Esophagus squamous epithelium (tissue), 4 donors: ENCODE measurements at regions not wholly inside any gene's neighbourhood (a gene's known extent, or its start where the extent isn't known, plus 50 kb on each side); places are given as distances from the start of the nearest gene placed in this dataset.

Experiments
- CTCF ChIP-seq, 6 experiments: fragments of 450-650 bp in 4 of 6; fragments of 200-600 bp in 2 of 6; sonication (generic) in 2 of 6; IDR thresholded peaks; one replicate each; pipeline ENCODE4 v1.5.1; 2016 to 2019; ENCODE audit warnings: antibody characterized with exemption in 6 of 6, mild to moderate bottlenecking in 4 of 6, moderate library complexity in 4 of 6
- POLR2A ChIP-seq, 4 donors: fragments of 450-650 bp; IDR thresholded peaks; one replicate each; pipeline ENCODE4 v1.6.1; 2017; ENCODE audit warnings: antibody characterized with exemption in 4 of 4, mild to moderate bottlenecking in 4 of 4, moderate library complexity in 3 of 4

- no peak for TF ChIP-seq CTCF (IDR thresholded peaks at IDR 0.05)
- no peak for TF ChIP-seq POLR2A (IDR thresholded peaks at IDR 0.05)
Observed at GRCh38 chr20:40587038-40587437, 102.0 kb downstream of the MAFB start.
